HCT116 (cell line): ENCODE measurements at regions not wholly inside any gene's neighbourhood (a gene's known extent, or its start where the extent isn't known, plus 50 kb on each side); places are given as distances from the start of the nearest gene placed in this dataset.

Source experiments
- CTCF ChIP-seq, 3 experiments: fragments of 200-600 bp in 1 of 3; sonication (generic) in 1 of 3; IDR thresholded peaks in 2 of 3; conservative IDR thresholded peaks in 1 of 3; 2 replicates each; pipeline ENCODE4 v1.5.1; 2012 to 2017; ENCODE audit warnings: low read depth in 2 of 3, low read length in 2 of 3, antibody characterized with exemption in 1 of 3, borderline replicate concordance in 1 of 3, control low read depth in 1 of 3, mild to moderate bottlenecking in 1 of 3, mixed read lengths in 1 of 3, mixed run types in 1 of 3, moderate library complexity in 1 of 3; ENCODE audit not compliant: insufficient read depth in 1 of 3
- EZH2 ChIP-seq: fragments of 200-600 bp; sonication (generic); IDR thresholded peaks from 2 replicates; pipeline ENCODE4 v1.6.1; 2017; ENCODE audit warnings: antibody characterized with exemption, mixed run types
- POLR2A ChIP-seq: IDR thresholded peaks from 2 replicates; pipeline ENCODE4 v1.7.0; 2011; ENCODE audit warnings: borderline replicate concordance; ENCODE audit not compliant: insufficient read depth, insufficient read length; ENCODE audit errors: extremely low read depth
- POLR2AphosphoS5 ChIP-seq: IDR thresholded peaks from 2 replicates; pipeline ENCODE4 v1.6.1; 2011; ENCODE audit warnings: mild to moderate bottlenecking, low read depth, low read length, moderate library complexity
- RAD21 ChIP-seq: IDR thresholded peaks from 2 replicates; pipeline ENCODE4 v1.6.1; 2012; ENCODE audit warnings: low read depth, mild to moderate bottlenecking
- REST ChIP-seq: IDR thresholded peaks from 2 replicates; pipeline ENCODE4 v1.6.1; 2012; ENCODE audit warnings: low read depth
- SRF ChIP-seq: IDR thresholded peaks from 2 replicates; pipeline ENCODE4 v1.6.1; 2012; ENCODE audit warnings: low read depth
- ZNF274 ChIP-seq: fragments of 200-500 bp; sonication (Bioruptor generic); IDR thresholded peaks from 2 replicates; pipeline ENCODE4 v1.6.1; 2014; ENCODE audit warnings: mild to moderate bottlenecking, low read depth, low read length, inconsistent platforms

DNA sequence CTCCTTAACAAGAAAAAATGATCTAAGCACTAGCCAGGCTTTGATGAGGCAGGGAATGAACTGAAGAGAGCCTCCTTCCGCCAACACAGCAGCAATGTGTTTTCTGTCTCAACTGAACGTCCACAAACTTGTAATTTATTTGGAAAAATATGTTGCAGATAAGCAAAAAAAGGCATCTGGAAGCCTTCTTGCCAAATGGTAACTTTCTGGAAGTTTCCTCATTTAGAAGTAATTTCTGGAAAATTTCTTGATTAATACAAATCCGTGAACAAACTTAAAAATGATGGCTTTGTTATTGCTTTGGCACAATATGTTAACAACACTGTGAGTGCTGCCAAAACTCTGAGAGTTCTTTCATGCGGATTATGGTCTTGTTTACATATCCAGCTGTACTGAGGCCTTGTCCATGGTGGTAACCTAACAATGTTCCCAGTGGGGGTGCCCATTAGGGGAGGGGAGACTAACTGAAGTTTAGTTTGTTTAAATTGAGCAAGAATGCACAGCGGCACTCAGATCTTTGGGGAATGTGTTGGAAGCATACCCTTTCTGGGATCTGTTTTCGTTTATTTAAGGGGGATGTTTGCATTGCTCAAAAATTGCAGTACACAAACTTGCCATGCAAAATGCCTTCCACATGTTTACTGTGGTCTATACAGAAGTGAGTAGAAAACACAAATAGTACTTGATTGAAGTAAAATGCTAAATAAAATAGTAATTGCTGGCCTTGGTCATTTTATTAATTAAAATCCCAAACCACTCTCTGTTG, 334.7 kb downstream of the NR2F1-AS1 start:
- TF ChIP-seq POLR2AphosphoS5 (no peak), REST (peak; percentile 22; the same call in 1 of the 2 replicates), CTCF (IDR thresholded peaks at IDR 0.05 in 2 of 3, conservative IDR thresholded peaks at IDR 0.05 in 1 of 3; ENCODE audit: borderline replicate concordance in 1 of 3, insufficient read depth in 1 of 3, low read depth in 2 of 3, low read length in 2 of 3) (no peak), RAD21 (no peak), POLR2A (no peak), EZH2 (no peak), ZNF274 (no peak), SRF (no peak)
